Hematopoietic multipotent progenitor cell treated with erythropoietin and hydrocortisone succinate and interleukin-3 and kit ligand, for 17 days (in vitro differentiated cells): ENCODE measurements at regions not wholly inside any gene's neighbourhood (a gene's known extent, or its start where the extent isn't known, plus 50 kb on each side); places are given as distances from the start of the nearest gene placed in this dataset.

ENCODE experiments used
- DNase-seq: peaks from one replicate; pipeline ENCODE4 v3.0.0-alpha.2; 2015; ENCODE audit warnings: low spot score

DNA sequence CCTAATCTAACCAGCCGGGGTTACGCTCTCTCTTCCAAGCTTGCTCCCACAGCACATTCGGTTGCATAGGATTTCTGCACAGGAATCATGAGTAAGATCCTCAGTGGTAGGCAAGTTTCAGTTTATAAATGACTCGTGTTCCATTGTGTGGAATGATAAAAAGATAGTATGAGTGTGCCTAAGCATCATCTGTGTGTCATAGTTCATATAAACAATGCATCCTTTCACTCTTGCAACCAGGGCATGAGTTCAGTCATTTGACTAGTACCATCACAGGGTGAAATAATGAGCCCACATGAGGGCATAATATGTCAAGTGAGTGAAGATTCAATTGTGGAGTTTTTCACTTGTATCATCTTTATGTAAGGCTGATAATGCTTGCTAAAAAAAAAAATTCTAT is 417.1 kb upstream of the CDH2 start:
- DNase-seq = no peak

DNA sequence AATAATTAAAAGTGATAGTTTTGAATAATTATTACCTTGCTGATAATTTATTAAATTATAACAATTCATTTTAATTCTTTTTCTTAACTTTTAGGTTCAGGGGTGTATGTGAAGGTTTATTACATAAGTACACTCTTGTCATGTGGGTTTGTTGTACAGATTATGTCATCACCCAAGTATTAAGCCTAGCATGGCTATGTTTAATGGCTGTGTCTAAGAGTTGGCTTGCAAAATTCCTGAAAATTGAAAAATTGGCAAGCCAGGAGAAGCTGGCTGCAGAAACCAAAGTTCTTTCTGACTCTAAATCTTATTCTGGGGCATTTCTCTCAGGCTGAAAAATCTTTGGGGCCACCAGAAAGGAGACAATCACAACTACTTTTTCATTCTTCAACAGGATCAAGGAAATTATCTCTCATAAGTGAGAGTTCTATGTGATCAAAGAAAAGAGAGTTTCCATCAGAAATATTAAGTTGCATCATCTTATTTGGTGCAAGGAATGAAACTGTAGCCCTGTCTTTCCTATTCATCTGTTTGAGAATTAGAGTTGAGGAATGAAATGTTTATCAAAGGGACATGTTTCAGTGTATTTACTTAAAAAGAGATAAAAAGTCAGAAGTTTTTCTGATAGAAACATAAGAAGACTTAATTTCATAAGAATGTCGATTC is 412.1 kb upstream of the CDH2 start:
- no peak for DNase-seq

- DNase-seq = no peak
These were observed 407.8 kb upstream of the CDH2 start for GRCh38 chr18:28584731-28585130.

- no peak for DNase-seq
These were observed 405.8 kb upstream of the CDH2 start for GRCh38 chr18:28582724-28583123.

GRCh38 chr18:28581521-28582071 is 404.7 kb upstream of the CDH2 start:
- no peak for DNase-seq

GRCh38 chr18:28576941-28577340 is 400.0 kb upstream of the CDH2 start:
- no peak for DNase-seq

GRCh38 chr18:28575123-28575522 is 398.2 kb upstream of the CDH2 start:
- DNase-seq = no peak

DNA sequence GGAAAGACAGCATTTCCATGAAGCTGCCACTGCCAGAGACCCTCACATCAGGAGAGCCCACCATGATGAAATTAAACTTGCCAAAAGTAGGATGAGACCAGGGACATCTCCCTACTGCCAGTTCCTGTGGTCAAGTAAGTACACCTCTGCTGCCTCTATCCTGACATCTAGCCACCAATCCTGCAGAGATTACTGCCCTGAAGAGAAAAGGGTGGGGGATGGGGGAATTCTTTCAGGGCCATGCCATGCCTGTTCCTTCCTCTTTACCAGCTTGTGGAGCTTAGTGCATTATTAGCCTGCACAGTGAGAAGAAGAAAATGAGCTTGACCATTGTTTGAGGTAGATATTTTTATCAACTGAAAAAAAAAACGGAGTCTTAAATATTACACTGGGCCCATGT is 397.2 kb upstream of the CDH2 start:
- no peak for DNase-seq

DNA sequence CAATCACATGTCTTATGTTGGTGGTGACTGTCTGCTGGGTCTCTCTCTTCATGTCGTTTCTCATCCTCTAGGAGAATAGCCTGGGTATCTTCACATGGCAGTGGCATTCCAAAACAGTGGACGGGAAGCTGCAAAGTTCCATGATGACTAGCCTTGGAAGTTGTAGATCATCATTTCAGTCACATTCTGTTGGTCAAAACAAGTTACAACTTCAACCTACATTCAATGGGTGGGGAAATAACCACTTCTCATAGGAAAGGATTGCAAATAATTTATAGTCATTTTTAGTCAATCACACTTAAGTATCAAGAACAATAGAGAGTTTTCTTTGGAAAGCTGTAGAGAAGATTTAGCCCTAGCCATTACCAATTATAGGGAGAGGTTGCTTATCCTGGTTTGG is 395.0 kb upstream of the CDH2 start:
- no peak for DNase-seq

DNA sequence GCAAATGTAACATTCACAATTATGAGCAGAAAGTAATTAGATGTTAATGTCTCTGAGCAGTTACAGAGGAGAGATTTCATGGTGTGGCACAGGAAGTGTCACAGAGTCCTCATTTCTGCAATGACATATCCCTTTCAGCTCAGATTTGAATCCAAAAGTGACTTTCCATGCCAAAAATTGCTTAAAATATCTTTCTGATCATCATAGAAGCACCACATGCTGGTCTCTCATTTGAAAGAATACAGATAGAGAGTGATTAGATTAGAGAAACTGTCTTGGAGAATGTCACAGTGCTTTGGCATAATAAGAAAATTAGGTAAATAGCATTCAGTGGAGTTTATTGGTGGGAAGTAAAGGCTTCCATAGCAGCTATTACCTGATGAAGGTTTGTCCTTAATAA is 383.4 kb upstream of the CDH2 start:
- DNase-seq = no peak

- DNase-seq = no peak
These were observed 382.6 kb upstream of the CDH2 start for GRCh38 chr18:28559511-28559910.

DNA sequence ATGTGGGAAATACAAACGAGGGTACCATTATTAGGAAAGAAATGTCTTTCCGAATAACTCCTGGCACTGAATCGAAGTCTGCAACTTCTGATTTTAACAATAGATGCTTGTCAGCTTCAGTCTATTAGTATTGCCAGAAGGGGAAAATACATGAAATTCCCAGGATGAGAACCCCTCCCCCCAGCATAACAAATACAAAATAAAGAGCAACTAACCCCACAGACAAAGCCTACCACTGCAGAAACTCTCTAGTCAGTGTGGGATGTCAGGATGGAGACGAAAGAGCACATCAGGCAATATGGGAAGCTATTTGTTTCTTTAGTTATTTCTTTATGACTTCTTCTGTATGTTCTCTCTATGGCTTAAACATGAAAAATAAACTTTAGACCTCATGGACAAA is 365.0 kb upstream of the CDH2 start:
- DNase-seq = no peak

- no peak for DNase-seq
These were observed 364.5 kb upstream of the CDH2 start for GRCh38 chr18:28541276-28541930.

DNA sequence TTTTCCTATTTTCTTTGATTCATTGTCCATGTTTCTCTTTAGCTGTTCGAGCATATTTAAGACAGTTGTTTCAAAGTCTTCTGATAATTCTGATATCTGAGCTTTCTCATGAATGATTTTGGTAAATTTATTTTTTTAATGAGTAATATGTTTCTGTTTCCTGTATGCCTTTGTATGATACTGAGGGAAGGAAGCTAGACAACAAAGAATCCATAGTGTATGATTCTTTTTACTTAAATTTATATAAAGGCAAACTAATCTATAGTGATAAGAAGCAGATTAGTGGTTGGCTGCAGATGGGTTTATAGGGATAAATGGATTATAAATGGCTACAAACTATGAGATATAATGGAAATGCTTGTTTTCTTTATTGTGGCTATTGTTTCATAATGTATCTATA is 352.7 kb upstream of the CDH2 start:
- no peak for DNase-seq

DNA sequence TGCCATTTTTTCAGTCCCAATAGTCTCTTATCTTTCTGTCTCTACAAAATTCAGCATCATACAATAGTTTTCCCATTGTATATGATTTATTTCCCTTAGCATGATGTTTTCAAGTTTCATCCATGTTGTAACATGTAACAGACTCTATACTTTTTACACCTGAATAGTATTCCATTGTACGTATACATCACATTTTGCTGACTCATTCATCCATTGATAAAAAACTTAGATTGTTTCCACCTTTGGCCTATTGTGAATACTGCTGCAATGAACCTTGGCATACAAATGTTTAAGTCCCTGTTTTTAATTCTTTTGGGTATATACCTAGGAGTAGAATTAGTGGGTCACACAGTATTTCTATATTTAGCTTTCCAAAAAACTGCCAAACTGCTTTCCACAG is 349.3 kb upstream of the CDH2 start:
- no peak for DNase-seq

DNA sequence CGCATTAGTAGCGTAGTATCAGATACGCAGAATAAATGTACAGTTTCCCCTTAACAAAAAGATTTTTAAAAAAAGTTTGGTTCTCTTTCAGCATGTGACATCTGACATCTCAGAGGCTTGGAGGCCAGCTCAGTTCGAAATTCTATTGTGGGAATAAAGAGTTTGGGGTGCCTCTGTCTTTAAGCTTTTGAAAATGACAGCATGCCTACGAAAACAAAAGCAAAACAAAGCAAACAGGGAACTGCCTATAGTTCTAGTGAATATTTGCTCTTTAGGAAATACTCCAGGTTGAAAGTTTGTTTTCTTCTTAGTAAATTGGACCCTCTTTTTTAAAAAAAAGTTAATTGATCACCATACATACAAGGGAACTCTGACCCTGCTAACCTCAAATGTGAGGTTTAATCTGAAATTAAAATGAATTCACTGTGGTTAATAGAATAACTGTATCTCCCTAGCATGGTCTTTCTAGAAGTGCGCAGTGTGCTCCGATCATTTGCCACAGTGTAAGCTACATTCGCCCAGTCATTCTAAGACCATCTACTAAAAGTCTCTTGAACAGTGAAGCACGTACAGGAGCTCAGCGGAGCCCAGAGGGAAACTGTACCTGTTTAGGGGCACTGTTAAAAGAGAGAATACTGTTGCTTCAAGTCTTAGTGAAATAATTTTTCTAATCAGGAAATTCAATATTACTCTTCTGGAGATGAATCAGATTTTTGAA is 347.0 kb upstream of the CDH2 start:
- no peak for DNase-seq

DNA sequence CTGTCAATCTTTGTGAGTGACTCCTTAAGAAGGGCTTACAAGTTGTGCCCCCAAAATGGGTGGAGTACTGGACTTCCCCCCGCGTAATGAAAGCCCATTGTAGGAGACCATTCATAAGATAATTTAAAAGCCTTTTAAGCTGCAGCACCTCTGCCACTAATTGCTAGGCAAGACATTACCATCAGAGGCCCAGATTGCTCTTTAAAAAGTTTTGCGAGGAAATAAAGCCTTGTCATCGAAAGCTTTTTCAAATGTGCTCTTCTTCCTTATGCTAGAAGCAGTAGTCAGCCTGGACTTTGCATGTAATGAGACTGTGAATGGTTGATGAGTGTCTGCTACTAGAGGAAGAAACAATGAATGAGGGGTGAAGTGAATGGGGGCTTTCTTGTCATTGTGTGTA is 345.3 kb upstream of the CDH2 start:
- no peak for DNase-seq

DNA sequence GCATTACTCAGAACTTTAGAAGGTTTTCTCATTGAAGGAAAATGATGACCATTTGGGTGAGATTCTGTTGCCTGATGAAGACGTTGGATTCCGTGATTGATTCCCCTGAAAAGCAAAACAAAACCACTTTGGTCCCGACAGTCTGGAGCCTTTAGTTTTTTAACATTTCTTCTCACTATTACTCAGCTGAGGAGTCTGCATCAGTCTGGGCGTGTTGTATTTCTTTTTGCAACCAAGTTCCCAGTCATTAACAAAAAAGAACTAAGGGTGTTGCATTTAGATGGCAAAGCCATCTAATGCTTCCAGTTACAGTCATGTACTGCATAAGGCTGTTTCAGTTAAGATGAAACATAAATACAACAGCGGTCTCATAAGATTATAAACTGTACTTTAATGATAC is 343.1 kb upstream of the CDH2 start:
- DNase-seq = no peak

GRCh38 chr18:28514699-28515098 is 337.8 kb upstream of the CDH2 start:
- DNase-seq = no peak

DNA sequence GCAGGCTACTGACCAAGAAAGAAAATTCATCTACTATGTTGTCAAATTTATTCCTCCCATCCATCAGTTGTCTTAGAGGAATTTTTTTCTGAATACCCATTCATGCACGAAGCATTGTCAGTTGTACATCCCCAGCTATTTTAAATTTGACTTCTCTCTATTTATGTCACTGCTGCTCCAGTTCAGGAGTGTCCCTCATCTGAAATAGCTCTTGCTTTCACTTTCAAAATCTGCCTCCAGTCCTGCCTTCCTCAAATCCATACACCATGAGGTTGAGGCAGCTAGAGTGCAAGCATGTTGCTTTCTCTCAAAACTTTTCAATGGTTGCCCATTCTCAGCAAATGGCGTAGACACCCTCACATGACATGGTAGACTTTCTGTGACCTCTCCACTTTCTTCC is 335.4 kb upstream of the CDH2 start:
- no peak for DNase-seq

- DNase-seq = no peak
These were observed 334.5 kb upstream of the CDH2 start for GRCh38 chr18:28511413-28511821.

DNA sequence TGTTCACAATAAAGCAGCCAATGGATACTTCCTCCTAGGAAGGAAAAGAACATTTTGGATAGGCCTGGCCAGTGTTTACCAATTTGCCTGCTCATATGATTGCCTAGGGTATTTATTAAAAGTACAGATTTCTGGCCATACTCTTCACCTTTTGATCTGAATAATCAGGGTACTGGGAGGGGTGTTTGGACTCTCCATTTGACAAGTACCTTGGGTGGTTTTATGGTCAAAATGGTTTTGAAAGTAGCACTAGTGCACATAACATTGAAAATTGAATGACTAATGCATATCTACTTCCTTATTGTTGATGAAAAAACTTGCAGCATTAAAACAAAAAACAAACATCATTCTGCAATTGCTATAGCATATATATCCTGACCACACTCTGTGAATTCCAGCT is 333.3 kb upstream of the CDH2 start:
- DNase-seq = no peak

DNA sequence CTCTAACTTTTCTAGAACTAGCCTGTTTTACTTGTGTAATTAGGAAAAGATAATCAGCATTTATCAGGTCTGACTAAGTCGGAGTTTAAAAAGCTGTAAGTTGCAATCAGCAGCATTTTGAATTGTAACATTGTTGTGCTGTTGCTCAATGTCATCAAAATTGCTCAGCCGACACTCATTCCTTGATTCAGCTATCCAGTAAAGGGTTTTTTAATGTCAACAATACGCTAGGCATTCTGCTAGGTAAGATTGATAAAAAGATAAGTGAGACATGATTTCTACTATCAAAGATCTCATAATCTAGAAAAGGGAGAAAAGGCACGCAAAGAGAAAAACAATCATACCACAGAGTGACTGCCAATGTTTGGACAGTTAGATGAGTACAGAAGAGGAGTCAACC is 327.1 kb upstream of the CDH2 start:
- no peak for DNase-seq
